BJ (cell line): ENCODE measurements at regions not wholly inside any gene's neighbourhood (a gene's known extent, or its start where the extent isn't known, plus 50 kb on each side); places are given as distances from the start of the nearest gene placed in this dataset.

Experiments
- CTCF ChIA-PET: fragments of 350-600 bp; formaldehyde crosslinking; extraction: SDS; loops from one replicate; lab custom pipeline; 2021; ENCODE audit warnings: antibody characterized with exemption, inconsistent platforms; lab: Yijun Ruan, JAX
- POLR2A ChIA-PET: fragments of 300-600 bp; sonication (Branson Sonifier 250); formaldehyde crosslinking; extraction: SDS; loops from one replicate; lab custom pipeline; 2021; ENCODE audit warnings: antibody characterized with exemption; lab: Charles Lee
- DNase-seq: peaks from one replicate; pipeline ENCODE4 v3.0.0-alpha.2; 2011; ENCODE audit warnings: low read depth
- H3K27me3 ChIP-seq: 2 replicates; pipeline ENCODE4 v1.6.0; 2011; ENCODE audit warnings: low read length; ENCODE audit not compliant: control insufficient read depth, insufficient read depth
- H3K36me3 ChIP-seq: 2 replicates; pipeline ENCODE4 v1.5.1; 2011; ENCODE audit warnings: low read length; ENCODE audit not compliant: control insufficient read depth, insufficient read depth
- H3K4me3 ChIP-seq: 2 replicates; pipeline ENCODE4 v1.5.1; 2011; ENCODE audit warnings: low read depth, mild to moderate bottlenecking, control low read depth, low read length
- TF ChIP-seq, protein P1 (sequence below): IDR thresholded peaks from 2 replicates; pipeline ENCODE4 v1.5.1; 2011; ENCODE audit warnings: low read depth, mild to moderate bottlenecking, control low read depth, inconsistent platforms, low read length, moderate library complexity; ENCODE audit not compliant: insufficient read depth

DNA sequence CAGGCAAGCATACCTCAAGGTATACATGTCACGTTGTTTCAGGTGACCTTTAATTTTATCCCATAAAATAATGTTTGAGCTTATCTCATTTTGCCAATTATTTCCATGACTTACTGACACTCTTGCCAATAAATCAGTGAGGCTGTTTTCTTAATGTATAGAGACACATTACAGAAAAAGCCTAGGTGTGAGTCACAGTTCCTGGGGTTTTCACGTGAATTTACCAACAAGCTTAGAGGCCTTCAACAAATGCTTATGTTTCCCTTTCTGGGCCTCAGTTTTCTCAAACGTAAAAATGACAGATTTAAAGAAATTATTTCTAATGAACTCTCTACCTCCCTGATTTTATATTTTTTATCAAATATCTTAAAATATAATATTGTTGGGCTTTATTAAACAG is 517.5 kb upstream of the SPHKAP start:
- CTCF ChIA-PET, result interaction anchor here (0.6 to 2.1 kb wide), 4 partner anchors 10 to 642 kb away, joined by 3 to 8 read pairs (median 6); no protein-coding TSS in a partner anchor

DNA sequence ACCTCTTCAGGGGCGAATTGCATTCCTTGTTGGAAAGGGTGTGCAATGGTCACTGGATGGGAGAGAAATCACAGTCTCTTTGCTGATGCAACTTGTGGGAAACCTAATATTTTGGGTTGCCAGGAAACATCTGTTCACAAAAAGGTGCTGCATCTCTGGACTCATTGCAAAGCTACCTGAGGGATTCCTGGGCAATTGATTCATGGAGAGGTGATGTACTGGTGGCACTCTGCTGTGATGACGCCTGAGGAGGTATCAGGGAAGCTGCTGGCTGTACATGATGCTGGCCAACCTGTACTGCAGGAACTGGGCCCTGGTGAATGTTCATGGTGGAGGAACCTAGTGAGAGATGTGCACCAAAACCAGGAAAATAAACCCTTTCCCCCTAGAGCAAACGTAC is 516.0 kb upstream of the SPHKAP start:
- CTCF ChIA-PET, result no interaction called here

More for the DNA sequence above, 517.5 kb upstream of the SPHKAP start:
- POLR2A ChIA-PET, result no interaction called here
- no peaks in the 10 kb centered on the region for H3K36me3 ChIP-seq
- no peaks in the 10 kb centered on the region for H3K27me3 ChIP-seq
- no peak overlapping the region for H3K4me3 ChIP-seq
- DNase-seq, result no peak
- TF ChIP-seq, protein P1, sequence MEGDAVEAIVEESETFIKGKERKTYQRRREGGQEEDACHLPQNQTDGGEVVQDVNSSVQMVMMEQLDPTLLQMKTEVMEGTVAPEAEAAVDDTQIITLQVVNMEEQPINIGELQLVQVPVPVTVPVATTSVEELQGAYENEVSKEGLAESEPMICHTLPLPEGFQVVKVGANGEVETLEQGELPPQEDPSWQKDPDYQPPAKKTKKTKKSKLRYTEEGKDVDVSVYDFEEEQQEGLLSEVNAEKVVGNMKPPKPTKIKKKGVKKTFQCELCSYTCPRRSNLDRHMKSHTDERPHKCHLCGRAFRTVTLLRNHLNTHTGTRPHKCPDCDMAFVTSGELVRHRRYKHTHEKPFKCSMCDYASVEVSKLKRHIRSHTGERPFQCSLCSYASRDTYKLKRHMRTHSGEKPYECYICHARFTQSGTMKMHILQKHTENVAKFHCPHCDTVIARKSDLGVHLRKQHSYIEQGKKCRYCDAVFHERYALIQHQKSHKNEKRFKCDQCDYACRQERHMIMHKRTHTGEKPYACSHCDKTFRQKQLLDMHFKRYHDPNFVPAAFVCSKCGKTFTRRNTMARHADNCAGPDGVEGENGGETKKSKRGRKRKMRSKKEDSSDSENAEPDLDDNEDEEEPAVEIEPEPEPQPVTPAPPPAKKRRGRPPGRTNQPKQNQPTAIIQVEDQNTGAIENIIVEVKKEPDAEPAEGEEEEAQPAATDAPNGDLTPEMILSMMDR, result no peak

DNA sequence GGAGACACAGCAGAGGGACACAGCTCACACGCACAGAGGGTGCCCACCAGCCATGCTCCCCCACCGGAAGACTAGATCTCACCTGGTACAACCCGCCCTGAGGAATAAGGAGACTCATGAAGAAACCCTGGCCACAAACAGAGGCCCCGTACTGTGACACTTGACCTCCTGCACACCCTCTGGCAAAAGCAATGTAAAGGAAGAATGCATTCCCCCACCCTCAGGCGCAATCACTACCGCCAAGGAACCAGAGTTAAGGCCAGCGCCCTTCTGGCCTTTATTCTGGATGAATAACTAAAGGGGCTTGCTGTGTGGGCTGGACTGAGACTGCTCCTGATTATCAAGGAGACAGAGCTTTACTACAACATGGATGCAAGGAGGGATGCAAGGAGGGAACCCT is 509.2 kb upstream of the SPHKAP start:
- Histone ChIP-seq H3K27me3 (no peaks in the 10 kb centered on the region), H3K4me3 (no peak overlapping the region), H3K36me3 (no peaks in the 10 kb centered on the region)
- DNase-seq, result no peak
- TF ChIP-seq, protein P1, result no peak
- ChIA-PET CTCF (interaction anchor here (1.0 to 3.2 kb wide), 2 partner anchors 233 to 583 kb away, joined by 3 to 10 read pairs; no protein-coding TSS in a partner anchor), POLR2A (interaction anchor here (0.6 kb wide), 1 partner anchor 812 kb away, joined by 3 read pairs; no protein-coding TSS in a partner anchor)

More for the DNA sequence above, 516.0 kb upstream of the SPHKAP start:
- Histone ChIP-seq H3K4me3 (no peak overlapping the region), H3K27me3 (no peaks in the 10 kb centered on the region), H3K36me3 (no peaks in the 10 kb centered on the region)
- TF ChIP-seq, protein P1, result no peak
- DNase-seq, result no peak
- POLR2A ChIA-PET, result no interaction called here

DNA sequence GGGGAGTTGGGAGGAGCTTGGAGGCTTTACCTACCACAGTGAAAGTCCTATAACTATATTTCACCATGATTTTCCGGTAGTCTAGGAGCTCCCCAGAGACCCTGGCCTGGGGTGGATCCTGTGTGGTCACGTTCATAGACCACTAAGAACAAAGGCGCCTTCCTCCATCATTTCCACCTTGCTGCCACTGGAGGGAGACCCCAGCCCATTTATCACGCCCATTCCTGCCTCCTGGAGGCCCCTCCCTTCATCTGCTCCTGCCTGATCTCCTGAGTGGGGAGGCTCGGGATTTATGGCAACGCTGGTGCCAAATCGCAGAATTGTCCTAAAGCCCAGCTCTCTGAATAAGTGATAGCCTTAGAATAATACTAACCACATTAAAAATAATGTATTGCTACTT is 507.6 kb upstream of the SPHKAP start:
- ChIA-PET CTCF (interaction anchor here (1.3 to 3.2 kb wide), 4 partner anchors 9 to 898 kb away, joined by 3 to 10 read pairs (median 8); no protein-coding TSS in a partner anchor), POLR2A (no interaction called here)
- TF ChIP-seq, protein P1, result no peak; the same call in 1 of the 2 replicates
- Histone ChIP-seq H3K27me3 (no peaks in the 10 kb centered on the region; the same call in 1 of the 2 replicates), H3K4me3 (no peak overlapping the region), H3K36me3 (no peaks in the 10 kb centered on the region)
- no peak for DNase-seq

DNA sequence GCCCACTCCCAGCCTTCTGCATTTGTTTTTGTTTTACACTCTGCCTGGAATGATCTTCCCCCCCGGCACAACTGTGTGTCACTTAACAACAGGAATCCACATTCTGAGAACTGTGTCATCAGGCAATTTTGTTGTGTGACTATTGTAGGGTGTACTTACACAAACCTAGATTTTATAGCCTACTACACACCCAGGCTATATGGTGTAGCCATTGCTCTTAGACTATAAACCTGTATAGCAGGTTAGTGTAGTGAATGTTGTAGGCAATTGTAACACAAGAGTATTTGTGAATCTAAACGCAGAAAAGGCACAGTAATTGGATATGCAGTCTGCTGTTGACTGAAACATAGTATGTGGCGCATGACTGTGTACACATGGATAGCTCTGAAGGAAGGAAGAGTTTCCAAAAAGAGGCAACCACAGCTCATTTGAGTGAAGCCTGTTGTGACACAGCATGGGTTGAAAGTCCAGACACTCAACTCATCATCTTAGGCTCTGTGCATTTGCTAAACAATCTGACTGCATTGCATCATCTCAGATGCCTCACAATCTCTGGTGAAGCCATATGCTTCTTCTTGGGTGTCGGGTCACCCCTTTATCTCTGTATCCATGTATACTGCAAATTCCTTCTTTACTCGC is 506.6 kb upstream of the SPHKAP start:
- H3K36me3 ChIP-seq, result no peaks in the 10 kb centered on the region
- H3K27me3 ChIP-seq, result no peaks in the 10 kb centered on the region; the same call in 1 of the 2 replicates
- no peak for DNase-seq
- CTCF ChIA-PET, result interaction anchor here (1.3 to 3.2 kb wide), 4 partner anchors 8 to 899 kb away, joined by 3 to 10 read pairs (median 8); no protein-coding TSS in a partner anchor
- TF ChIP-seq, protein P1, result no peak
- POLR2A ChIA-PET, result no interaction called here
- no peak overlapping the region for H3K4me3 ChIP-seq
